ENCODE measurements at regions not wholly inside any gene's neighbourhood (a gene's known extent, or its start where the extent isn't known, plus 50 kb on each side); places are given as distances from the start of the nearest gene placed in this dataset.

GRCh38 chr5:125695996-125696655 is 727.1 kb upstream of the GRAMD2B start:
- TF ChIP-seq CTCF (IDR thresholded peaks at IDR 0.05) (no peak), POLR2A (IDR thresholded peaks at IDR 0.05) (no peak), POLR2AphosphoS5 (IDR thresholded peaks at IDR 0.05) (no peak), EP300 (IDR thresholded peaks at IDR 0.05; ENCODE audit: low read depth) (no peak)
